Suprapubic skin (tissue), 4 donors: ENCODE measurements at regions not wholly inside any gene's neighbourhood (a gene's known extent, or its start where the extent isn't known, plus 50 kb on each side); places are given as distances from the start of the nearest gene placed in this dataset.
"Not testable (repeated sequence)": the region's sequence is repeated elsewhere in the genome, so short reads cannot be mapped to it uniquely, and the experiment has no call there.

Experiments
- DNase-seq, 2 donors: peaks; one replicate each; pipeline ENCODE4 v3.0.0-alpha.2; 2019; ENCODE audit warnings: low spot score in 2 of 2
- H3K27ac ChIP-seq: fragments of 200-600 bp; sonication (generic); one replicate; pipeline ENCODE4 v1.5.1; 2019
- H3K27me3 ChIP-seq: fragments of 200-600 bp; sonication (generic); one replicate; pipeline ENCODE4 v1.5.1; 2019
- H3K36me3 ChIP-seq: fragments of 200-600 bp; sonication (generic); one replicate; pipeline ENCODE4 v1.5.1; 2019
- H3K4me1 ChIP-seq: fragments of 200-600 bp; sonication (generic); one replicate; pipeline ENCODE4 v1.5.1; 2019
- H3K4me3 ChIP-seq: fragments of 200-600 bp; sonication (generic); one replicate; pipeline ENCODE4 v1.5.1; 2019; ENCODE audit warnings: mild to moderate bottlenecking
- H3K9me3 ChIP-seq: fragments of 200-600 bp; sonication (generic); one replicate; pipeline ENCODE4 v1.5.1; 2019
- CTCF ChIP-seq, 2 donors: fragments of 200-600 bp in 1 of 2; fragments of 450-650 bp in 1 of 2; sonication (generic) in 1 of 2; IDR thresholded peaks; one replicate each; pipeline ENCODE4 v1.5.1; 2016 to 2019; ENCODE audit warnings: antibody characterized with exemption in 2 of 2, mild to moderate bottlenecking in 1 of 2, moderate library complexity in 1 of 2
- EP300 ChIP-seq: sonication (generic); formaldehyde crosslinking; IDR thresholded peaks from one replicate; pipeline ENCODE4 v1.6.1; 2017; ENCODE audit warnings: antibody characterized with exemption
- POLR2A ChIP-seq, 2 donors: fragments of 450-650 bp; IDR thresholded peaks; one replicate each; pipeline ENCODE4 v1.6.1; 2017; ENCODE audit warnings: antibody characterized with exemption in 2 of 2, mild to moderate bottlenecking in 2 of 2, moderate library complexity in 2 of 2
- POLR2AphosphoS5 ChIP-seq, 3 donors: sonication (generic); formaldehyde crosslinking; IDR thresholded peaks; one replicate each; pipeline ENCODE4 v1.6.1; 2017; ENCODE audit warnings: antibody characterized with exemption in 3 of 3
- WGBS: methylation state at CpG from one replicate; pipeline ENCODE4 v1.1.5; 2018; 5-methylcytosine and 5-hydroxymethylcytosine counted together

- H3K27ac ChIP-seq, result no peak overlapping the region
- H3K27me3 ChIP-seq, result no peaks in the 10 kb centered on the region
- H3K36me3 ChIP-seq, result no peaks in the 10 kb centered on the region
- H3K9me3 ChIP-seq, result no peaks in the 10 kb centered on the region
- WGBS, result 84% methylated on average over 13 of the region's 13 CpGs
- TF ChIP-seq EP300 (no peak), CTCF (IDR thresholded peaks at IDR 0.05) (no peak), POLR2AphosphoS5 (IDR thresholded peaks at IDR 0.05) (no peak), POLR2A (IDR thresholded peaks at IDR 0.05) (no peak)
- DNase-seq, result no peak
- H3K4me3 ChIP-seq, result no peak overlapping the region
- peaks cover 7% of the 10 kb centered on the region for H3K4me1 ChIP-seq
These were observed 374.4 kb downstream of the DLEU7 start for GRCh38 chr13:50468849-50469669.

GRCh38 chr13:50473050-50473449, 370.4 kb downstream of the DLEU7 start:
- not testable (repeated sequence) for DNase-seq, H3K9me3 ChIP-seq, H3K36me3 ChIP-seq, H3K4me1 ChIP-seq, H3K27me3 ChIP-seq, H3K27ac ChIP-seq, H3K4me3 ChIP-seq
- WGBS, result no CpG with 5 or more reads among the region's 3 CpGs

GRCh38 chr13:50474088-50474662, 369.3 kb downstream of the DLEU7 start:
- Histone ChIP-seq H3K9me3 (no peaks in the 10 kb centered on the region), H3K4me1 (no peaks in the 10 kb centered on the region), H3K27me3 (no peaks in the 10 kb centered on the region), H3K4me3 (no peak overlapping the region), H3K36me3 (no peaks in the 10 kb centered on the region), H3K27ac (no peak overlapping the region)
- TF ChIP-seq EP300, result no peak
- no peak for TF ChIP-seq POLR2AphosphoS5 (IDR thresholded peaks at IDR 0.05)
- TF ChIP-seq CTCF (IDR thresholded peaks at IDR 0.05), result no peak
- no peak for TF ChIP-seq POLR2A (IDR thresholded peaks at IDR 0.05)
- WGBS, result 84% methylated on average over 2 of the region's 2 CpGs
- no peak for DNase-seq

GRCh38 chr13:50476577-50477285, 366.8 kb downstream of the DLEU7 start:
- WGBS, result 60% methylated on average over 5 of the region's 5 CpGs
- Histone ChIP-seq H3K27ac (no peak overlapping the region), H3K36me3 (no peaks in the 10 kb centered on the region), H3K4me1 (no peaks in the 10 kb centered on the region), H3K27me3 (no peaks in the 10 kb centered on the region), H3K4me3 (no peak overlapping the region), H3K9me3 (no peaks in the 10 kb centered on the region)
- no peak for DNase-seq
- no peak for TF ChIP-seq POLR2AphosphoS5 (IDR thresholded peaks at IDR 0.05)
- TF ChIP-seq EP300, result no peak
- no peak for TF ChIP-seq CTCF (IDR thresholded peaks at IDR 0.05)
- TF ChIP-seq POLR2A (IDR thresholded peaks at IDR 0.05), result no peak

GRCh38 chr13:50481936-50482335, 361.6 kb downstream of the DLEU7 start:
- Histone ChIP-seq H3K27ac (no peak overlapping the region), H3K27me3 (no peaks in the 10 kb centered on the region), H3K4me3 (no peak overlapping the region), H3K4me1 (peaks cover 4% of the 10 kb centered on the region), H3K36me3 (no peaks in the 10 kb centered on the region), H3K9me3 (no peaks in the 10 kb centered on the region)
- DNase-seq, result no peak
- TF ChIP-seq POLR2AphosphoS5 (IDR thresholded peaks at IDR 0.05) (no peak), EP300 (no peak), CTCF (IDR thresholded peaks at IDR 0.05) (no peak), POLR2A (IDR thresholded peaks at IDR 0.05) (no peak)
